22Rv1 (cell line): ENCODE measurements at regions not wholly inside any gene's neighbourhood (a gene's known extent, or its start where the extent isn't known, plus 50 kb on each side); places are given as distances from the start of the nearest gene placed in this dataset.

Experiments
- H3K27ac ChIP-seq: fragments of 450-650 bp; 2 replicates; pipeline ENCODE4 v1.5.1; 2017
- CTCF ChIP-seq: fragments of 450-650 bp; IDR thresholded peaks from 2 replicates; pipeline ENCODE4 v1.5.1; 2017; ENCODE audit warnings: mild to moderate bottlenecking
- ZFX ChIP-seq: fragments of 450-650 bp; IDR thresholded peaks from 2 replicates; pipeline ENCODE4 v1.6.1; 2017; ENCODE audit warnings: antibody characterized with exemption, borderline replicate concordance

GRCh38 chr3:73917643-73918042 is 292.9 kb upstream of the PDZRN3 start:
- no peak for TF ChIP-seq ZFX
- no peak for TF ChIP-seq CTCF
- no peak overlapping the region for H3K27ac ChIP-seq

GRCh38 chr3:73915886-73916285 is 291.1 kb upstream of the PDZRN3 start:
- H3K27ac ChIP-seq = no peak overlapping the region
- TF ChIP-seq CTCF = no peak
- TF ChIP-seq ZFX = no peak

GRCh38 chr3:73908218-73908617 is 283.5 kb upstream of the PDZRN3 start:
- TF ChIP-seq CTCF (no peak), ZFX (no peak)
- no peak overlapping the region for H3K27ac ChIP-seq

- no peak for TF ChIP-seq CTCF
- TF ChIP-seq ZFX = no peak
- H3K27ac ChIP-seq = no peak overlapping the region
Observed at GRCh38 chr3:73901686-73902085, 276.9 kb upstream of the PDZRN3 start.

GRCh38 chr3:73894474-73895213 is 269.9 kb upstream of the PDZRN3 start:
- TF ChIP-seq ZFX (no peak), CTCF (no peak)
- H3K27ac ChIP-seq = no peak overlapping the region

- no peak for TF ChIP-seq ZFX
- TF ChIP-seq CTCF = no peak
Observed at GRCh38 chr3:73893089-73893488, 268.3 kb upstream of the PDZRN3 start.

GRCh38 chr3:73885862-73886261 is 261.1 kb upstream of the PDZRN3 start:
- TF ChIP-seq CTCF (no peak), ZFX (no peak)
- H3K27ac ChIP-seq = no peak overlapping the region

More at GRCh38 chr3:73893089-73893488, 268.3 kb upstream of the PDZRN3 start:
- no peak overlapping the region for H3K27ac ChIP-seq
